OCI-LY3 (cell line): ENCODE measurements at regions not wholly inside any gene's neighbourhood (a gene's known extent, or its start where the extent isn't known, plus 50 kb on each side); places are given as distances from the start of the nearest gene placed in this dataset.

Experiments used
- EZH2phosphoT487 ChIP-seq: fragments of 200-600 bp; shearing (Covaris generic); IDR thresholded peaks from 2 replicates; pipeline ENCODE4 v1.6.1; 2018; ENCODE audit warnings: antibody characterized with exemption, mixed run types, low read depth
- TF ChIP-seq, protein P1 (sequence below): fragments of 200-600, 300-600 bp; sonication (generic); IDR thresholded peaks from 2 replicates; pipeline ENCODE4 v1.5.1; 2014; ENCODE audit warnings: antibody characterized with exemption, low read length, low read depth

DNA sequence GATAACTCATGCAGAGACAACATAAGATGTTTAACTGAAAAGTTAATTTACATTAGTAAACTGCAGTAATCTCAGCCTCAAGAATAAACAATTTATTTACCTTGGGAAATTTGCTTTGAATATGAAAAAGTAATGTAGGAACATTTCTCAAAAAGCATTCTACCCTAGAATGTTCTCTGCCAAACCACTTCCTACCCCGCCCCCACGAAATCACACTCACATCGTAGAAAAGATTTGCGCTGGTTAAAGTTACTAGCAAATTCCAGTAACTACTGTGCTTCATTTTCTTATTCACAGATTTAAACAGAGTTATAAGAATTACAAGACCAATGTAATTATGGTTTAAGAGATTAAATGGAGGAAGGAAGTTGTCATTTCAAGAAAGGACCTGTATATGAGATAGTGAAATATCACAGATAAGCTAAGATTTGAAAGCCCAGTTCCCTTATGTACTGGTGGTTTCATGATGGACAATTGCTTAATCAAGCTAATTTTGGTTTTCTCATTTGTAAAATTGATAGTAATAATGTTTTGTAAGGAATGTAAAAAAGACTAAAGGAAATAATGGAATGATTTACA, 175.4 kb downstream of the GNAI1 start:
- TF ChIP-seq, protein P1, sequence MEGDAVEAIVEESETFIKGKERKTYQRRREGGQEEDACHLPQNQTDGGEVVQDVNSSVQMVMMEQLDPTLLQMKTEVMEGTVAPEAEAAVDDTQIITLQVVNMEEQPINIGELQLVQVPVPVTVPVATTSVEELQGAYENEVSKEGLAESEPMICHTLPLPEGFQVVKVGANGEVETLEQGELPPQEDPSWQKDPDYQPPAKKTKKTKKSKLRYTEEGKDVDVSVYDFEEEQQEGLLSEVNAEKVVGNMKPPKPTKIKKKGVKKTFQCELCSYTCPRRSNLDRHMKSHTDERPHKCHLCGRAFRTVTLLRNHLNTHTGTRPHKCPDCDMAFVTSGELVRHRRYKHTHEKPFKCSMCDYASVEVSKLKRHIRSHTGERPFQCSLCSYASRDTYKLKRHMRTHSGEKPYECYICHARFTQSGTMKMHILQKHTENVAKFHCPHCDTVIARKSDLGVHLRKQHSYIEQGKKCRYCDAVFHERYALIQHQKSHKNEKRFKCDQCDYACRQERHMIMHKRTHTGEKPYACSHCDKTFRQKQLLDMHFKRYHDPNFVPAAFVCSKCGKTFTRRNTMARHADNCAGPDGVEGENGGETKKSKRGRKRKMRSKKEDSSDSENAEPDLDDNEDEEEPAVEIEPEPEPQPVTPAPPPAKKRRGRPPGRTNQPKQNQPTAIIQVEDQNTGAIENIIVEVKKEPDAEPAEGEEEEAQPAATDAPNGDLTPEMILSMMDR = no peak
- no peak for TF ChIP-seq EZH2phosphoT487
